GM20000 (cell line): ENCODE measurements at regions not wholly inside any gene's neighbourhood (a gene's known extent, or its start where the extent isn't known, plus 50 kb on each side); places are given as distances from the start of the nearest gene placed in this dataset.
"Not testable (repeated sequence)": the region's sequence is repeated elsewhere in the genome, so short reads cannot be mapped to it uniquely, and the experiment has no call there.

Experiments used
- DNase-seq: peaks from one replicate; pipeline ENCODE4 v3.0.0; 2012; ENCODE audit warnings: low spot score
- TF ChIP-seq, protein P1 (sequence below): IDR thresholded peaks from 2 replicates; pipeline ENCODE4 v1.5.1; 2012; ENCODE audit warnings: mild to moderate bottlenecking, control low read depth; ENCODE audit errors: extremely low read depth, missing control alignments

DNA sequence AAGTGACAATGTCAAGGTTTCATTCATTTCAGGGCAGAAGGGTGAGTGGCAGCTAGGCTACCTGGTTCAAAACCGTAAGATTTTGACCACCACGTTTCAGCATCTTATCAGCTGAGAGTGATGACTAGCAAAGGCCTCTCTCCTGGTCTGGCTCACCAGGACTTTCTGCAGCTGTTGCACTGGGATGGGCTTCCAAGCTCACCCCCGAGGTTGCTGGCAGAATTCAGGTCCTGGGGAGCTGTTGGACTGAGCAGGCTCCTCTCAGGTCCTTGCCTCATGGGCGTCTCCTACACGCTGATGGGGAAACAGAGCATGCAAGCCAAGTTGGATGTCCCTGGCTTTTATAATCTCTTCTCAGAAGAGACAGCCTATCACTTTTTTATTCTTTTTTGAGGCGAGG lies 88.8 kb upstream of the RNU6-1 start:
- TF ChIP-seq, protein P1, sequence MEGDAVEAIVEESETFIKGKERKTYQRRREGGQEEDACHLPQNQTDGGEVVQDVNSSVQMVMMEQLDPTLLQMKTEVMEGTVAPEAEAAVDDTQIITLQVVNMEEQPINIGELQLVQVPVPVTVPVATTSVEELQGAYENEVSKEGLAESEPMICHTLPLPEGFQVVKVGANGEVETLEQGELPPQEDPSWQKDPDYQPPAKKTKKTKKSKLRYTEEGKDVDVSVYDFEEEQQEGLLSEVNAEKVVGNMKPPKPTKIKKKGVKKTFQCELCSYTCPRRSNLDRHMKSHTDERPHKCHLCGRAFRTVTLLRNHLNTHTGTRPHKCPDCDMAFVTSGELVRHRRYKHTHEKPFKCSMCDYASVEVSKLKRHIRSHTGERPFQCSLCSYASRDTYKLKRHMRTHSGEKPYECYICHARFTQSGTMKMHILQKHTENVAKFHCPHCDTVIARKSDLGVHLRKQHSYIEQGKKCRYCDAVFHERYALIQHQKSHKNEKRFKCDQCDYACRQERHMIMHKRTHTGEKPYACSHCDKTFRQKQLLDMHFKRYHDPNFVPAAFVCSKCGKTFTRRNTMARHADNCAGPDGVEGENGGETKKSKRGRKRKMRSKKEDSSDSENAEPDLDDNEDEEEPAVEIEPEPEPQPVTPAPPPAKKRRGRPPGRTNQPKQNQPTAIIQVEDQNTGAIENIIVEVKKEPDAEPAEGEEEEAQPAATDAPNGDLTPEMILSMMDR, result no peak
- DNase-seq, result no peak

DNA sequence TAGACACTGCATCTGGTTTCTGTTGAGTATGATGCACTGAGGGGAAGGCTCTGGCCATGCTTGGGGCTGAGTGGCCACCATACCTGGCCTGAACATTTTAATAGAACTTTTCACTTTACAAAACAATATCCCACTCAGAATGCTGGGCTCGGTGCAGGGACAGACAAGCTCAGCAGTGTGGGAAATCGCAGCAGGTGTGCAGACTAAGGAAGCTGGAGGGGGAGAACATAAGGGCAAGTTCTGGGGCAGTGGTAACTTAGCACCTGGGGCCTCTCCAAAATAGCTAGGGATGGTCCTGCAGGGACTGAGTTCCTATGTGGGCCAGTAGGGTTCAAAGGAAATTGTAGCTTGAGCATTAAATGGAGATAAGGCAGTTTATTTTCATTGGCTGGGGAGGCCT lies 90.9 kb upstream of the RNU6-1 start:
- no peak for DNase-seq
- TF ChIP-seq, protein P1, result no peak

- TF ChIP-seq, protein P1, result no peak
- DNase-seq, result no peak
Measured at GRCh38 chr15:67931861-67932260, 92.0 kb upstream of the RNU6-1 start.

DNA sequence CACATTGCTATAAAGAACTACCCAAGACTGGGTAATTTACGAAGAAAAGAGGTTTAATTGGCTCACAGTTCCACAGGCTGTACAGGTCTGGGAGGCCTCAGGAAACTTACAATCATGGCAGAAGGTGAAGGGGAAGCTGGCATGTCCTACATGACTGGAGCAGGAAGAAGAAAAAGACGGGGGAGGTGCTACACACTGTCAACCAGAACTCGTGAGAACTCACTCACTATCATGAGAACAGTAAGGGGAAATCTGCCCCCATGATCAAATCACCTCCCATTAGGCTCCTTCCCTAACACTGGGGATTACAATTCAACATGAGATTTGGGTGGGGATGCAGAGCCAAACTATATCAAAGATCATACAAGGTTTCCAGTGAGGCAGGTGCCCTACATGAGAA lies 94.3 kb upstream of the RNU6-1 start:
- DNase-seq, result not testable (repeated sequence)

GRCh38 chr15:67935244-67935643 lies 95.4 kb upstream of the RNU6-1 start:
- TF ChIP-seq, protein P1, result no peak

DNA sequence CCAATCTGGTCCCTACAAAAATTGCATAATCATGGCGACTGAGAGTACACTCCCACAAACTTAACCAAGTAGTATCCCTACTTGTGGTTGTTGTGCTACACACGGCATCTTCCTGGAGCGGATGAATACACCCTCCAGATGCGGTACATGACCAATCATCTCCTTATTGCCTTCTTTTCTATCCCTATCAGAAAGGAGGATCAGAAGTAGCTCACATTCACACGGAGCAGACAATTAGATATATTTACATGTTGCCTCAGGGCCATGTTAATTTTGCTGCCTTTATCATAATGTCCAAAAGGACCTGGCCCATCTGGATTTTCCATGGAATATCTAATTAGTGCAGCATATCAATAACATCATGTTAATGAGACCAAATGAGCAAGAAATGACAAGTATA lies 96.4 kb upstream of the RNU6-1 start:
- TF ChIP-seq, protein P1, result no peak

More at GRCh38 chr15:67935244-67935643, 95.4 kb upstream of the RNU6-1 start:
- no peak for DNase-seq

DNA sequence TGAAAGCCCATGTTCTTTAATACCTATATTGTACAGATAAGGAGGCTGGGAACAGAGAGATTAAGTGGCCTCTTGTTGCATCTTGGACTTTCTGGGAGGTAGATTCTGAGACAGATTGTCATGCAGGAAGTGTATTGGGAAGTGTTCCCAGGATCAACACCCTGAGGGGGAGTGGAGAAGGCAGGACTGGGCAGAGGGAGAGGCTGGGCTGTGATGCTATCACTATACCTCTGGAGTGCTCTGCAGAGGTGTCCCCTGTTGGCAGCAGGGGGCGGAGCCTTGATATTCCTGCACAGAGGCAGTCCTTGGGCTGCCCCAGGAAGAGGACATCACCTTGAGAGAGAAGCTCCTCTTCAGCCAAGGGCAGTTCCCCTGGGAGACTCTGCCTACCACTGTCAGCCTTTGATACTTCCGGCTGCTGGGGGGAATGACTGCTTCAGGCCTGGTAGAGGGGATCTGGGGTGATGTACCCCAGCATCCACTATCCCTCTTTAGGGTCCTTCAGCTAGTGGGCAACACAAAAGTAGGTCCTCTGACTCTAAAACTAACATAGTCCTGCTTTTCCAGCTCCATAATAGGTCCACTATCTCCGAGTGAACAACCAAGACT lies 97.4 kb upstream of the RNU6-1 start:
- TF ChIP-seq, protein P1, result no peak
- no peak for DNase-seq

More for the DNA sequence above, 96.4 kb upstream of the RNU6-1 start:
- no peak for DNase-seq

DNA sequence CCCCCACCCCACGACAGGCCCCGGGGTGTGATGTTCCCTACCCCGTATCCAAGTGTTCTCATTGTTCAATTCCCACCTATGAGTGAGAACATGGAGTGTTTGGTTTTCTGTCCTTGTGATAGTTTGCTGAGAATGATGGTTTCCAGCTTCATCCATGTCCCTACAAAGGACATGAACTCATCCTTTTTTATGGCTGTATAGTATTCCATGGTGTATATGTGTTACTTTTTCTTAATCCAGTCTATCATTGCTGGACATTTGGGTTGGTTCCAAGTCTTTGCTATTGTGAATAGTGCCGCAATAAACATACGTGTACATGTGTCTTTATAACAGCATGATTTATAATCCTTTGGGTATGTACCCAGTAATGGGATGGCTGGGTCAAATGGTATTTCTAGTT lies 99.3 kb upstream of the RNU6-1 start:
- DNase-seq, result not testable (repeated sequence)

- DNase-seq, result not testable (repeated sequence)
Measured at GRCh38 chr15:67939588-67940323, 99.9 kb upstream of the RNU6-1 start.
